NCI-H2196 treated with DMSO at 0.1 percent for 48 hours (cell line): ENCODE measurements at regions not wholly inside any gene's neighbourhood (a gene's known extent, or its start where the extent isn't known, plus 50 kb on each side); places are given as distances from the start of the nearest gene placed in this dataset.
"Not testable (repeated sequence)": the region's sequence is repeated elsewhere in the genome, so short reads cannot be mapped to it uniquely, and the experiment has no call there.

Source experiments
- DNase-seq: peaks from one replicate; lab custom pipeline; 2025; ENCODE audit not compliant: unreplicated experiment; lab: John Stamatoyannopoulos, UW

DNA sequence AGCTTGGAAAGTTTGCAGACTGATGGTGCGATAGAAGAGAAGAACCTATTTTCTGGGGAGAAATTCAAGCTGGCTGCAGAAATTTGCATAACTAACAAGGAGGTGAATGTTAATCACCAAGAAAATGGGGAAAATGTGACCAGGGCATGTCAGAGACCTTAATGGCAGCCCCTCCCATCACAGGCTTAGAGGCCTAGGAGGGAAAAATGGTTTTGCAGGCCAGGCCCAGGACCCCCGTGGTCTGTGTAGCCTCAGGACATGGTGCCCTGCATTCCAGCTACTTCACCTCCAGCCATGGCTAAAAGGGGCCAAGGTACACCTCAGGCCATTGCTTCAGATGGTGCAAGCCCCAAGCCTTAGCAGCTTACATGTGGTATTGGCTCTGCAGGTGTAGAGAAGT, 207.1 kb upstream of the CXorf66 start:
- no peak for DNase-seq

DNA sequence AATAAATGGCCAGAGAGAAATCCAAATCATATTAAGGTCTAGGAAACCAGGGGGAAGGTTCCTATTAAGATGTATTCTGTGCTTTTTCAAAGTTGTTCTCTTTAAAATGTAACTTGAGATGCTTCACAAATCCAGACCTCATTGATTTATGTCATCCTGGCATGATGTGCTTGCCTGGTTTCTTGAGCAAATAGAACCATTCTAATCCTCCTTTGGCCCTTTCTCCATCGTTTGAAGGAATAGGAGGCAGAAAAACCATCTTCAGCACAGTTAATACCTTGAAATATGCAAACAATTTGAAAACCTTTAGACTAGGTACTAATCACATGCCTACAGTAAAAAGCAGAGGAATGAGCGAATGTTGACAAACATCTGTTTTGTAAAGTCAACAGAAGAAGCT, 202.2 kb upstream of the CXorf66 start:
- no peak for DNase-seq

DNA sequence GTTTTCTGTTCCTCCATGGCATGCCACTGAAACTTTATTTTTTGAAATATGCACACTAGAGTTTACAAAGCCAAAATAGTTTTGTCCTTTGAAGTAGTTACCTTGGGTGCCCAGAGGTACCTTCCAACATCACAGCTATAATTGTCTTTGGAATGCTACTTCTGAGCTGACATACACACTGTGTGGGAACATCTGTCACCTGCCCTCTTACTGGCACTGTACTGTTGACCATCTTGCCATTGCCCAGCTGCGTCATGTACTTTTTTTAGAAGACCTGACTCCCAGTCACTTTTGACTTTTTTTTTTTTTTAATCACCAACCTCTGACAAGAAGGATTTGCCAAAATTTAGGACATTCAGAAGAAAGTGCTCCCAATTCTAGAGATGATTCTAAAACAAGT, 200.5 kb upstream of the CXorf66 start:
- DNase-seq: no peak

DNA sequence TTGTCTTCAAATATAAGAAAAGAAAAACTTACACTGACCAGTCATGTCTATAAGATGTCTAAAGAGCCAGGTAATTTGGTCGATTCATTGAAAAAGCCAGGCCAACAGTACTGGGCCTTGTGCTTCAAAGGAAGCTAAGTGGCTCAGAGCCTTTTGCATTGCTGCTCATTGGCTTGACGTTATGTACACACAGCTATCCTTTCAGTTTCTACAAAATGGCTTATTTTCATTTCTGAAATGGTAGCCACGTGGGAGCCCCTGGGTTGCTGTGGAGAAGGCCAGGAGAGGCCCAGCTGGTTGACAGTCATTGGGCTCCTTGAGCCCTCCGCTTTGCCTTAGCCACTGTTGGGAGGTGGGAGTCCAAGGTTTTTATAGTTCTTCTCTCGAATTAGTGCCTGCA, 199.1 kb upstream of the CXorf66 start:
- no peak for DNase-seq

DNA sequence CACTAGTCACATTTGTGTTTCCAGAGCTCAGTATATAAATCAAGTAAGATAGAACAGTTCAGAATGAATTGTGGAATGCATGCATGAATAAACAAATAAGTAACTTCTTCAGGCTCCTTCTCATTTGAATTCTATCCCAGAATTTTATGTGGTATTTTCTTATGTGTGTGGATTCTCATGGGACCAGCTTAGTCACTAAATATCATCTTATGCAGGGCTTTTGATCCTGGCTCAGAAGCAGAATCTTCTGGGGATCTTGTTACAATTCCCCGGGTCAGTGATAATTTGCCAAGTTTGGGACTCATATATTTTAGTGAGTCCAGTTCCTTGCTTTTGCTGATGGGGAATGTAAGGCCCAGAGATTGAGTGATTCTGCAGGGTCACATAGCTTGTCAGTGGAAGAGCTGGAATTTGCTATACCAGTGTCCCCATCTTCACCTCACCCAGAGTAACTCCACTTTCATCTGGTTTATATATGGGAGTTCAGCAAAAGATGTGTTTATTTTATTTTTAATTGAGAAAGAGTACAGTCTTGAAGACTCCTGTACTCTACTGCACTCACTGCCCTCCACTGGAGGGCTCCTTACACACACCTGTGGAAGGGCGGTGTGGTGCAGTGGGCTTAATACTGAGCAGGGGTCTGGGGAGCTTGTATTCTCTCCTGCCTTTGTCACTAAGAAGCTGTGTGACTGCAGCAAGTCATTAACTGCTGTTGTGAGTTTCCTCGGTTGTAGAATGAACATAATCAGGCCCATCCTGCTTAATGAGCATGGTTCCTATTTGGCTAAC, 198.2 kb upstream of the CXorf66 start:
- DNase-seq: no peak

DNA sequence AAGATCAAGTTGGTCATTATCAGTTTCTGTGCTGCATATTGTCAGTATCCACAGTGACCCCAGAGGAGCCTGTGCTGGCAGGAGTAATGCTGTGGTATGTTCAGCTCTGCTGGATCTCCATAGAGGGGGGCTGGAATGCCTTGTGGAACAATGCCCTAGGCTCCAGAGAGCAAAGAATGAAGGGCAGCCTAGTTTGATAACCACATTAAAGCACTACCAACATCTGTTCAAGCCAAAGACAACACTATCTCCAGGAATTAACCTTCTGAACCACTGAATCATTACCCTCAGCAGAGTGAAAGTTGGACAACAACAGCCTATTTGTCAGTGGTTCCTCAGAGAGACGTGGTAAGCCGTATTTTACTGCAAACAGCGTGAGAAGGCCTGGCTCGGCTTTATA, 192.3 kb upstream of the CXorf66 start:
- no peak for DNase-seq

DNA sequence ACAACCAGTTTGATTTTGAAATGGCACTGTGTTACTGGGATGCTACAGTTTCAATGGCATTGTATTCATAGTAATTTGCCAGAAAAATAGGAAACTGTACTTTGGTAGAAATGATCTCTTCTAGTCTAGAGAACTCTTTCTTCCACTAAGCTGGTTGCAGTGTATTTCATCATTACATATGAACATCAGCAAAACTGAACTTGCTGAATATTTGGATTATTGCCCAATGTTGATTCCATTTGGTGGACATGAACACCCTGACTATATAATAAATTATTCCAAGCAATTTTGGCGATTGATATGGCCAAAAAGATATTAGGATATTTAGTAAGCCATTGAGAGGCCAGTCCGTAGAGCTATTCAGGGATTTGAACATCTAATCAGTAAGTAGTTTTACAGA, 191.8 kb upstream of the CXorf66 start:
- DNase-seq: no peak

DNA sequence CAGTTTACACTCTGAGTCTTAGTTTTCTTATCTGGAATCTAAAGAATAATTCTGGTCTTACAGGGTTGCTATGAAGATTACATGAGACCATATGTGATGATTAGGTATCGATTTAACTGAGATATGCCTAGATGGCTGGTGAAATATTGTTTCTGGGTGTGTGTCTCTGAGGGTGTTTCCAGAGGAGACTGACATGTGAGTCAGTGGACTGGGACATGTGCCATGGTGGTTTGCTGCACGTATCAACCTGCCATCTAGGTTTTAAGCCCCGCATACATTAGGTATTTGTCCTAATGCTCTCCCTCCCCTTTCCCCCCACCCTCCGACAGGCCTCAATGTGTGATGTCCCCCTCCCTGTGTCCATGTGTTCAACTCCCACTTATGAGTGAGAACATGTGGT, 186.0 kb upstream of the CXorf66 start:
- no peak for DNase-seq

DNA sequence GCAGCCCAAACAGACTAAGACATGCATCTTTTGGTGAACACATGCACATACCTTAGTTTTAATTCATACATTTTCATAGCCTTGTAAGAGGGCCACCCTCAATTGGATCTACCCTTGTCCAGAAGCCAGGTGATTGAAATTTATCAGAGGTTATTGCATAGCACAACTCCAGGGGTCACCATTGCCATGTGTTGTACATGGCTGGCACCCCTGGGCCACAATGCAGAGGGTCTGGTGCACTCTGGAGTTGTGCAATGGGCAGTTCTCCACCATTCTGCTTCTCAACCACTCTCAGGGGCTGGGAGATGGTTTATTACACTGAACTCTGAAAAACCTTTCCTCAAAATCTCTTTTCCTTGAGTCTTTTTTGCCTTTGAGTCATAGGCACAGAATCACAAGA, 184.4 kb upstream of the CXorf66 start:
- DNase-seq: no peak

DNA sequence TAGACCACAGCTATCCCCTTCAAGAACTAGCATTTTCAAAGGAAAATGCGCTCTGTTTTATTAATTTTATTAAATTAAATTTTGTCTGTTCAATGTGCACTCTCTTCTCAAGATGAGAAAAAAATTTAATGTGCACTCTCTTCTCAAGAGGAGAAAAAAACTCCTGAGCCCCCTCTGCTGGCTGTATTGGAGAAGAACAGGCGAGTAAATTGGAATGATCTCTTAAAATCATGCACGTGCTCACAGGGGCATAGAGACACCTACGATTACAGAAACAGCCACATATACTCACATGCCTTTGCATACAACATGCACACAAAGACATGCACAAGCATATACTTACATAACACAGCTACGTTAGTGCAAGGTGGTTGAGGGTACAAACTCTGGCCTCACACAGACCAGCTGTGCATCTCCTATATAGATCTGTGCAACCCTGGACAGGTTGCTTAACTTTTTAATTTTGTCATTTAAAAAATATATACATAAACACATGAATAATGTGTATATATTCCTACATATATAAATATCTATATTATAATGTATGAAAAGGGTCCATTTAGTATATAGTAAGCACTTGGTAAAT, 176.2 kb upstream of the CXorf66 start:
- no peak for DNase-seq

DNA sequence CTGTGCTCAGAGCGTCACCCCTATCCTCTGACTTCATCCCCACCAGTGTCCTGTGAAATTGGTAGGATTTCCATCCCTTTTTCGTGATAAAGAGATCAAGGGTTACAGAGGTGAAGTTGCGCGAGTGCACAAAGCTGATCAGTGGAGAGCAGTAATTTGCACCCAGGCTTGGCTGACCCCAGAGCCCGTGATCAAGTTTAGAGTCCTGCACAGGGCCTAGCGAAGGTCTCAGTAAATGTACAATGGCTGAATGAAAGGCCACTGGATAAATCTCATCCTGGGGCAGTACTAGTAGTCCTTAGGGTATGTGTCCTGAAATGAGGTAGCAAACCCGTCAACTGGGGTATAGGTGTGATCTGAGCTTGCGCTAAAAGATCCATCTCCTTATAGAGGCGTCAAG, 173.2 kb upstream of the CXorf66 start:
- DNase-seq: not testable (repeated sequence)

DNA sequence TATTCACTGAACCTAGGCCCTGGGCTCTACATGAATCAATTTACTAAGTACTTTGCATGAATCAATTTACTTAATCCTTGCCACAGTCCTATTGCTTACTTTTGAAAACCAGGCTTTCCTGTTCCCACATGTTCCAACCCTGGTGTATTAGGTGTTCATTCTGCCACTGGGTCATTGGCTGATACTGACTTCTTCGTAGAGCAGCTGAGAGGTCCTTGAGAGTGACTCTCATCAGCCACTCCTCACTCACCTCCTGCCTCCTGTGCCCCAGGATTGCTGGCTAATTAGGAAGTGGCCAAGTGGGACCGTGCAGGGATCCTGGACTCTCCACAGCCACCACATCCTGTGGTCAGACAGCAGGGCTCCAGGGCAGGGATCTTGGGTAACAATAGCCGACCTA, 172.7 kb upstream of the CXorf66 start:
- DNase-seq: not testable (repeated sequence)

DNA sequence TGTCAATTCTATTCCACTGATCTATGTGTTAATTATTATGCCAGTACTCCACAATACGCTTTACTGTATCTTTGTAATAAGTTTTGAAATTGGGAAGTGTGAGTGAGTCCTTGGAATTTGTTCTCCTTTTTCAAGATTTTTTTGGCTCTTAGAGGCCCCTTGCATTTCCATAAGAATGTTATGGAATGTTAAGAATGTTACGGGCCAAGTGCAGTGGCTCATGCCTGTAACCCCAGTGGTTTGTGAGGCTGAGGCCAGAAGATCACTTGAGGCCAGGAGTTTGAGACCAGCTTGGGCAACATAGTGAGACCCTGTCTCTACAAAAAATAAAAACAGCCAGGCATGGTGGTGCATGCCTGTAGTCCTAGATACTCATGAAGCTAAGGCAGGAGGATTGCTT, 167.6 kb upstream of the CXorf66 start:
- no peak for DNase-seq

DNA sequence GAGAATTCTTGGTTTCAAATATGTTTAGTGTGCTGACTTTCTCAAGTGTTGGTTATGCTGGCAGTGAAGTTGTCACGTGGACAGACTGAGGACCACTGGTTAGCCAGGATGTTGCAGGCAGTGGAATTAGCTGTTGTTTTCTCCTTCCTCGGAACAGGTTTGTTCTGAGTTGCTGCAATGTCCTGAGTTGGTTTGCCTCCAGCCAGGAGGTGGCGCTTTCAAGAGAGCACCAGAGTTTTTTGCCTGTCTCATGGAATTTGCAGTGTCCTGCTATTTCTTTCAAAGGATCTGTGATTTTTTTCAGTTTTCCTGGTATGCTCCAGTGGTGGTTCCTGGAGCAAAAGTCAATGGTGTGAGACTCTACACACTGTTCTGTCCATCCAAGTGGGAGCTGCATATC, 158.1 kb upstream of the CXorf66 start:
- no peak for DNase-seq

DNA sequence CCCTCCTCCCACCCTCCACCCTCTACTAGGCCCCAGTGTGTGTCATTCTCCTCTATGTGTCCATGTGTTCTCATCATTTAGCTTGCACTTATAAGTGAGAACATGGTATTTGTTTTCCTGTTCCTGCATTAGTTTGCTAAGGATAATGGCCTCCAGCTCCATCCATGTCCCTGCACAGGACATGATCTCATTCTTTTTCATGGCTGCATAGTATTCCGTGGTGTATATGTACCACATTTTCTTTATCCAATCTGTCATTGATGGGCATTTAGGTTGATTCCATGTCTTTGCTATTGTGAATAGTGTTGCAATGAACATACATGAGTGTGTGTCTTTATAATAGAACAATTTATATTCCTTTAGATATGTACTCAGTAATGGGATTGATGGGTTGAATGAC, 148.7 kb upstream of the CXorf66 start:
- DNase-seq: not testable (repeated sequence)

DNA sequence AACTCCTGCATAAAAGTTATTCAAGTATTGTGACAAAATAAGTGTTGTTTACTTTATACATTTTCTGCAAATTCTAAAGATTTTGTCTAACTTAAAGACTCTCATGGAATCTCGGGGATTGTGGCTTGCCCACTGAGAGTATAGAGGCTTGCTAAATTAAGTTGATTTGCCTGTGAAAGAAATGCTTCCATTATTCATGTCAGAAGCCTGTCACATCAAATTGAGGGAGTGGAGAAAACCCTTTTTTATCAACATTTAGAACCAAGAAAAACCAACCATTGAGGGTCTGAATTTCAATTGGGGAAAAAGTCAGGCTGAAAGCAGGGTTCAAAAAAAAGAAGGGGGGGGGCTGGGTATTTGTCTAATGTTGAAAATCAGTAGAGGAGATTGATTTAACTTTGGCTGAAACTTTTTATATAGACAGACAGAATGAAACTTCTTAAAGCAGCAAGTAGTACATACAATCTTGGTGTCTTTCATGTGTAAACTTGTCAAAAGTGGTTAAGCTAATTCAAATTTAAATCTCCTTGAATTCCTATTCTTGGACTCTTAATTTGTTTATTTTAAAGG, 144.8 kb upstream of the CXorf66 start:
- DNase-seq: no peak

DNA sequence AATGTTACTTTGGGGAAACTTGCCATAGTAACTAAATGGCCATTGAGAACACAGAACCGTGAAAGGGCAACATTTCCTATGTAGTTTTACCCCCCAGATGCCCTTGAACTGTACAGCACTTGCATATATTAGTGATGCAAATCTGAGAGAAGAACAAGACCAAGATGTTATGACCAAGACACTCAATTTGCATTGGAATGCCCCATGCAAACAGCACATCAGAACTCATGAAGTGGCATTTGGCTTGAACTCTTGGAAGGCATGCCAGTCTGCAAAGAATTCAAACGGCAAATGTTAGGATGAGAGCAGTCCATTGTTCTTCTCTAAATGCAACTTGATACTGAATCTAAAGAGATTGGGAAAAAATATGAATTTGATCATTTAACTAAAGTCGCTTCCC, 139.4 kb upstream of the CXorf66 start:
- no peak for DNase-seq

DNA sequence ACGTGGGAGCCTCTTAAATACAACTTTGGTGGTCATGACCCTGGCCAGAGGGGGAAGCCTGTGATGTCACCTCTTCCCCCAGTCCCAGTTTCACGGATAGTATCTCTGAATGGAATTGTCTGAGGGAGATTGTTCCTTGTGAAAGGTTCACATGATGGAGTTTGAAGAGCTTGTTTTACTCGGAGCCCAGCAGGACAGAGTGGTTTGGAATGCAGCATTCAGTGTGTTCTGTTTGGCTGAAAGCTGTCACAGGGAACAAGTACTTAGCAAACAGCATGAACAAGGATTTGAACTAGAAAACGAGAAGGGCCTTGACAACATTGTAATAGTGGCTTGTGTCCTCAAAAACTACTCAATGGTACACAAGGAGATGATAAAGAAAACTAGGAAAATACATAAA, 133.9 kb upstream of the CXorf66 start:
- no peak for DNase-seq

DNA sequence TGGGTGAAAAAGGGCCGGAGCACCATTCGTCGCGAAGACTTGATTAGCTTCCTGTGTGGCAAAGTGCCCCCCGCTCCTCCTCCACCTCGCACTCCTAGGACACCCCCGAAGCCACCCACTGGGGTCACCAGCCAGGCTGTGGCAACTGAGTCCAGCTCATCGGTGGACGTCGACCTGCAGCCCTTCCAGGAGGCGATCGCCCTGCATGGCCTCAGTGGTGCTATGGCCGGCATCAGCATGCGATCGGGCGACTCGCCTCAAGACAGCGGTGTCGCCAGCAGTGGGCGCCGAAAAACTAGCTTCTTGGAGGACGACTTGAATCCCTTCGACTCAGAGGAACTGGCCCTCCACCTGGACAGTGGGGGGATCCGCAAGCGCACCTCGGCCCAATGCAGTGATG, 126.8 kb upstream of the CXorf66 start:
- DNase-seq: no peak

DNA sequence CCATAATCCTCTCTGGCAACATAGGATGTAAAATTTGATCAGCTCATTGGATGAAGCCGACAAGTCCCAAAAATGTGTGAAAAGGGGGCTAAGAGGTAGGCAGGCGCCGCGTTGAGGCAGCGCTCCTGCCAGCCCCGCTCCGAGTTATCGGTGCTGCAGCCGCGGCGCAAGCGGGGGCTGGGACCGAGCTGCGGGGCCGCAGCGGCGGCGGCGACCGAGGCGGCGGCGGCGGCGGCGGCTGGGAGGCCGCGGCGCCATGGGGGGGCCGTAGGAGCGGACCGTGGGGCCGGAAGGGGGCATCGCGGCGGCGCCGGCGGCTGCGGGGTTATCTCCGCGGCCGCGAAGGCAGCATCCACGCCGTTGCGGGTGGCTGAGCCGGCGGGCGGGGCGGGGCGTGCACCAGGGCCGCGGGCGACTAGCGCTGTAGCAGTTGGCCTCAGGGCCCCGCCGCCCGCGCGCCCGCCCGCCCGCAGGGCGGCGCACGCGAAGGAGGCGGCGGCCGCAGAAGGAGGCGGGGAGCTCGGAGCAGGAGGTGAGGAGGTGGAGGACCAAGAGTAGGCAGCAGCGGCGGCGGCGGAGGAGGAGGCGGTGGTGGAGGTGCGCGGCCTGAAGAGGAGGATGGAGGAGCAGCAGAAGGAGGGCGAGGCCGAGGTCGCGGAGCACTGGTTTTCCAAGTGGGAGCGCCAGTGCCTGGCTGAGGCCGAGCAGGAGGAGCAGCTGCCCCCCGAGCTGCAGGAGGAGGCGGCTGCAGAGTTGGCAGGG, 126.0 kb upstream of the CXorf66 start:
- no peak for DNase-seq

DNA sequence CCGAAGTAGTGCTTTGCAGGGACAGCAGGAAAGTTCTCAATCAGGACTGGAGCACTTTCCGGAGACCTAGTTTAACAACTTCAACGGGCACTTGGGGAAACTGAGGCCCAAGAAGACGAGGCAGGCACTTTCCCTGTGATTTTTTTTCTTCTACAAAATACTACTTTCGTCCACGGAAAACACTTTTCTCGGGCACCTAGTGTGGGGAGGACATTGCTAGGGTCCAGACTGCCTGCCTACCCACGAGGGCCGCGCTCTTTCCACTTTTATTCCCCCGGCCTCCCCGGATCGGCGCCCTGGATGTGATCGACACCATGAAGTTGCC, 125.4 kb upstream of the CXorf66 start:
- DNase-seq: no peak

DNA sequence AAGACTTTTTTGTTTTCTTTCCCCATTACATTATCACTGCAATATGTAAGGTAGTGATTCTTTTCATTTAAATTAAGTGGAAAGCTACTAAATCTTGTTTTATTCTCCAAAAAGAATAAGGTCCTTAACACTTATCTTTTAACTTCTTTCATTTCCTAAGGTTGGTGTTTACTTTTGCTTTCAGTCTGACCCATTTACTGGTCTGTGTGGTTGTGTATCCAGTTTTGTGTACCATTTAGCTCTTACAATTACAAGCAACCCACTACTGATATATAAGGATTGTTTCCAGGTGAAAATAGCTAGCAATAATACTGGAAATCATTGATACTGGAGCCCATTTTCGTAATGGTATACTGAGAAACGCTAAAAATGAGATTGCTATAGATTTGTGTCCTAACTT, 123.1 kb upstream of the CXorf66 start:
- no peak for DNase-seq
